ENCODE measurements at regions not wholly inside any gene's neighbourhood (a gene's known extent, or its start where the extent isn't known, plus 50 kb on each side); places are given as distances from the start of the nearest gene placed in this dataset.

DNA sequence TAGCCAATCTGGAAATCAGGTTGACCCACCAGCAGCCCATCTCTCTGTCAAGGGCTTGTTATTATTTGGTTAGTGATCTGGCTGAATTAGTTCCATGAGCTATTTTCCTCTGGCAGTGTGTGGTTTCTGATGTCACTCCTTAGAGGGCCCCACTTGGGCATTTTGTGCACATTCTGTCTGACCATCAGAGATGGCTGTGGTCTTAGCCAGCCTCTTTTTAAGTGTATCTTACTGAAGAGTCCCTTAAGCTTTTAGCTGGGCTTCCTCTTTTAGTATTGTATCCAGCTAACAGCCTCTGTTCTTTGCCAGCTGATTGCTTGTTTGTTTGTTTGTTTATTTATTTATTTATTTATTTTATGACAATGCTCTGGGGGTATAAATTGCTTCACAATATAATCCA, 951.1 kb upstream of the CNTNAP5 start:
- no peaks in the 10 kb centered on the region for H3K23me2 ChIP-seq (ENCODE audit: low read depth, low read length)
- H4K8ac ChIP-seq (ENCODE audit: extremely low read depth, insufficient read depth, low read length), result no peak overlapping the region
- no peaks in the 10 kb centered on the region for H4K20me1 ChIP-seq (replicated peaks in 1 of 2; ENCODE audit: control insufficient read depth in 1 of 2, insufficient read depth in 2 of 2, low read length in 2 of 2)
- H3K4ac ChIP-seq (replicated peaks; ENCODE audit: insufficient read length, low read depth, low read length), result no peak overlapping the region
- no peak overlapping the region for H3K4me2 ChIP-seq (ENCODE audit: insufficient read depth in 1 of 2, low read depth in 2 of 2, low read length in 2 of 2)
- H3K9me3 ChIP-seq (ENCODE audit: insufficient read depth in 2 of 2, low read depth in 1 of 2, low read length in 1 of 2), result no peaks in the 10 kb centered on the region
- H3K18ac ChIP-seq (ENCODE audit: extremely low read depth, low read length), result no peak overlapping the region
- H2BK12ac ChIP-seq (ENCODE audit: low read depth, low read length), result no peak overlapping the region
- H3K23ac ChIP-seq (ENCODE audit: insufficient read length), result no peak overlapping the region
- H4K91ac ChIP-seq (replicated peaks; ENCODE audit: insufficient read length, low read length), result no peak overlapping the region
- no peak overlapping the region for H3K56ac ChIP-seq (replicated peaks; ENCODE audit: insufficient read length, low read depth, low read length)
- no peak overlapping the region for H3K9ac ChIP-seq (replicated peaks in 1 of 4; ENCODE audit: extremely low read depth in 1 of 4, low read depth in 3 of 4, low read length in 3 of 4)
- H3K27ac ChIP-seq (ENCODE audit: low read depth, low read length), result no peak overlapping the region
- no peaks in the 10 kb centered on the region for H3K79me2 ChIP-seq (ENCODE audit: control insufficient read depth in 1 of 2, insufficient read depth in 2 of 2, low read length in 2 of 2)
- H2BK15ac ChIP-seq (ENCODE audit: low read length), result no peak overlapping the region
- H2AK5ac ChIP-seq (ENCODE audit: low read depth, low read length), result no peak overlapping the region
- no peak overlapping the region for H3K14ac ChIP-seq (ENCODE audit: insufficient read length)
- no peaks in the 10 kb centered on the region for H3K27me3 ChIP-seq (replicated peaks in 1 of 4; ENCODE audit: control insufficient read depth in 3 of 4, extremely low read depth in 1 of 4, insufficient read depth in 3 of 4, low read length in 3 of 4)
- DNase-seq (ENCODE audit: low read depth in 1 of 2, low spot score in 2 of 2) (no peak), FAIRE-seq (no peak)
- H3K4me1 ChIP-seq (replicated peaks in 1 of 4; ENCODE audit: control insufficient read depth in 3 of 4, insufficient read depth in 4 of 4, low read length in 3 of 4), result no peaks in the 10 kb centered on the region
- H2BK120ac ChIP-seq (replicated peaks; ENCODE audit: low read depth, low read length), result no peak overlapping the region
- POLR2A ChIA-PET (ENCODE audit: partially characterized antibody), result no interaction called here
- H2BK20ac ChIP-seq (ENCODE audit: low read length), result no peak overlapping the region
- CTCF ChIA-PET (ENCODE audit: partially characterized antibody), result interaction anchor here (1.6 kb wide), 1 partner anchor 542 kb away, joined by 3 read pairs; no protein-coding TSS in a partner anchor
- H3K4me3 ChIP-seq (ENCODE audit: extremely low read depth in 1 of 4, insufficient read depth in 2 of 4, low read depth in 3 of 4, low read length in 4 of 4), result no peak overlapping the region
- H2AFZ ChIP-seq (ENCODE audit: low read length), result no peak overlapping the region
- H3K36me3 ChIP-seq (ENCODE audit: control insufficient read depth in 2 of 4, insufficient read depth in 4 of 4, low read length in 3 of 4), result no peaks in the 10 kb centered on the region
- no peak overlapping the region for H4K5ac ChIP-seq (ENCODE audit: insufficient read length, low read depth, low read length)
- no peaks in the 10 kb centered on the region for H3K79me1 ChIP-seq (ENCODE audit: low read depth, low read length)
- no peak overlapping the region for H2BK5ac ChIP-seq (ENCODE audit: low read depth, low read length)
- no peak for TF ChIP-seq SP4 (IDR thresholded peaks at IDR 0.05; ENCODE audit: low read length)
- no peak for TF ChIP-seq SIN3A (conservative IDR thresholded peaks at IDR 0.05 in 1 of 2, IDR thresholded peaks at IDR 0.05 in 1 of 2; ENCODE audit: low read depth in 1 of 2, low read length in 2 of 2)
- TF ChIP-seq RFX5 (IDR thresholded peaks at IDR 0.05; ENCODE audit: borderline replicate concordance, low read depth, low read length), result no peak
- TF ChIP-seq, protein P1, sequence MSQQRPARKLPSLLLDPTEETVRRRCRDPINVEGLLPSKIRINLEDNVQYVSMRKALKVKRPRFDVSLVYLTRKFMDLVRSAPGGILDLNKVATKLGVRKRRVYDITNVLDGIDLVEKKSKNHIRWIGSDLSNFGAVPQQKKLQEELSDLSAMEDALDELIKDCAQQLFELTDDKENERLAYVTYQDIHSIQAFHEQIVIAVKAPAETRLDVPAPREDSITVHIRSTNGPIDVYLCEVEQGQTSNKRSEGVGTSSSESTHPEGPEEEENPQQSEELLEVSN (IDR thresholded peaks at IDR 0.05), result no peak
- no peak for TF ChIP-seq NRF1 (IDR thresholded peaks at IDR 0.05; ENCODE audit: low read depth, low read length)
- TF ChIP-seq, protein P2, sequence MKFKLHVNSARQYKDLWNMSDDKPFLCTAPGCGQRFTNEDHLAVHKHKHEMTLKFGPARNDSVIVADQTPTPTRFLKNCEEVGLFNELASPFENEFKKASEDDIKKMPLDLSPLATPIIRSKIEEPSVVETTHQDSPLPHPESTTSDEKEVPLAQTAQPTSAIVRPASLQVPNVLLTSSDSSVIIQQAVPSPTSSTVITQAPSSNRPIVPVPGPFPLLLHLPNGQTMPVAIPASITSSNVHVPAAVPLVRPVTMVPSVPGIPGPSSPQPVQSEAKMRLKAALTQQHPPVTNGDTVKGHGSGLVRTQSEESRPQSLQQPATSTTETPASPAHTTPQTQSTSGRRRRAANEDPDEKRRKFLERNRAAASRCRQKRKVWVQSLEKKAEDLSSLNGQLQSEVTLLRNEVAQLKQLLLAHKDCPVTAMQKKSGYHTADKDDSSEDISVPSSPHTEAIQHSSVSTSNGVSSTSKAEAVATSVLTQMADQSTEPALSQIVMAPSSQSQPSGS (IDR thresholded peaks at IDR 0.05; ENCODE audit: low read length), result no peak
- TF ChIP-seq BACH1 (IDR thresholded peaks at IDR 0.05; ENCODE audit: low read length), result no peak
- TF ChIP-seq KDM5A (IDR thresholded peaks at IDR 0.05; ENCODE audit: low read length), result no peak
- no peak for TF ChIP-seq RBBP5 (IDR thresholded peaks at IDR 0.05; ENCODE audit: borderline replicate concordance, low read depth, low read length)
- TF ChIP-seq EZH2 (IDR thresholded peaks at IDR 0.05; ENCODE audit: low read depth, low read length, severe bottlenecking), result no peak
- TF ChIP-seq SP1 (IDR thresholded peaks at IDR 0.05; ENCODE audit: low read depth, low read length), result no peak
- TF ChIP-seq RNF2 (IDR thresholded peaks at IDR 0.05; ENCODE audit: borderline replicate concordance, low read depth, low read length, missing control alignments, poor library complexity, severe bottlenecking), result no peak
- TF ChIP-seq CBX8 (IDR thresholded peaks at IDR 0.05; ENCODE audit: borderline replicate concordance, low read depth, low read length), result no peak
